PC-9 (cell line): ENCODE measurements at regions not wholly inside any gene's neighbourhood (a gene's known extent, or its start where the extent isn't known, plus 50 kb on each side); places are given as distances from the start of the nearest gene placed in this dataset.

ENCODE experiments used
- BruUV-seq: library from RNA; stranded (reverse); fragments of 400-500 nt; replicated peaks from 2 replicates; lab custom pipeline; 2021; lab: Mats Ljungman, UMichigan
- CTCF ChIA-PET: fragments of 300-600 bp; sonication (Branson Sonifier 250); formaldehyde crosslinking; loops from one replicate; lab custom pipeline; 2022; ENCODE audit warnings: antibody characterized with exemption; lab: Charles Lee
- POLR2A ChIA-PET: fragments of 300-600 bp; sonication (Branson Sonifier 250); formaldehyde crosslinking; loops from one replicate; lab custom pipeline; 2022; ENCODE audit warnings: antibody characterized with exemption; ENCODE audit not compliant: unreplicated experiment; lab: Charles Lee
- DNase-seq, 2 experiments: peaks; one replicate each; pipeline versions ENCODE4 v3.0.0 to v3.0.0-alpha.2; 2015 to 2022; ENCODE audit warnings: mixed read lengths in 1 of 2
- H2AFZ ChIP-seq: fragments of 200-600 bp; sonication (generic); 2 replicates; pipeline ENCODE4 v1.8.1; 2017; ENCODE audit warnings: antibody characterized with exemption
- H3F3A ChIP-seq: fragments of 200-600 bp; sonication (generic); 2 replicates; pipeline ENCODE4 v1.8.1; 2017; ENCODE audit warnings: antibody characterized with exemption, mild to moderate bottlenecking, low read depth; ENCODE audit not compliant: insufficient read depth
- H3K27ac ChIP-seq: fragments of 200-600 bp; sonication (generic); 2 replicates; pipeline ENCODE4 v1.6.1; 2016; ENCODE audit warnings: mixed run types
- H3K27me3 ChIP-seq: fragments of 200-600 bp; sonication (generic); 2 replicates; pipeline ENCODE4 v1.6.1; 2016; ENCODE audit warnings: low read depth, mixed run types; ENCODE audit not compliant: insufficient read depth
- H3K36me3 ChIP-seq: fragments of 200-600 bp; sonication (generic); 2 replicates; pipeline ENCODE4 v1.6.1; 2016; ENCODE audit warnings: low read depth, mixed run types
- H3K4me1 ChIP-seq: fragments of 200-600 bp; sonication (generic); replicated peaks from 2 replicates; pipeline ENCODE4 v1.6.1; 2016; ENCODE audit warnings: mixed run types; ENCODE audit not compliant: insufficient read depth
- H3K4me2 ChIP-seq: fragments of 200-600 bp; sonication (generic); 2 replicates; pipeline ENCODE4 v1.6.1; 2017; ENCODE audit warnings: mixed run types
- H3K4me3 ChIP-seq: fragments of 200-600 bp; sonication (generic); 2 replicates; pipeline ENCODE4 v1.6.1; 2016; ENCODE audit warnings: mixed run types
- H3K79me2 ChIP-seq: fragments of 200-600 bp; sonication (generic); 2 replicates; pipeline ENCODE4 v1.6.1; 2017; ENCODE audit warnings: low read depth, mixed run types
- H3K9me2 ChIP-seq: fragments of 200-600 bp; sonication (generic); 2 replicates; pipeline ENCODE4 v1.8.1; 2017; ENCODE audit warnings: mild to moderate bottlenecking; ENCODE audit not compliant: insufficient read depth
- H3K9me3 ChIP-seq: fragments of 200-600 bp; sonication (generic); 2 replicates; pipeline ENCODE4 v1.8.1; 2016; ENCODE audit warnings: low read depth; ENCODE audit not compliant: insufficient read depth
- H4K20me1 ChIP-seq: fragments of 200-600 bp; sonication (generic); 2 replicates; pipeline ENCODE4 v1.8.1; 2017; ENCODE audit not compliant: insufficient read depth
- EZH2 ChIP-seq: fragments of 200-600 bp; sonication (generic); IDR thresholded peaks from 2 replicates; pipeline ENCODE4 v1.8.0; 2017; ENCODE audit warnings: antibody characterized with exemption, low read depth
- intact Hi-C: fragments of 100-400 bp; cut with micrococcal nuclease; formaldehyde crosslinking; loops from one replicate; pipeline ENCODE4 v1.10.0; 2022; ENCODE audit not compliant: unreplicated experiment
- TF ChIP-seq, protein P1 (sequence below): fragments of 200-600 bp; sonication (generic); conservative IDR thresholded peaks from 2 replicates; pipeline ENCODE4 v1.6.1; 2017; ENCODE audit warnings: mixed run types, antibody characterized with exemption, mild to moderate bottlenecking, moderate library complexity

DNA sequence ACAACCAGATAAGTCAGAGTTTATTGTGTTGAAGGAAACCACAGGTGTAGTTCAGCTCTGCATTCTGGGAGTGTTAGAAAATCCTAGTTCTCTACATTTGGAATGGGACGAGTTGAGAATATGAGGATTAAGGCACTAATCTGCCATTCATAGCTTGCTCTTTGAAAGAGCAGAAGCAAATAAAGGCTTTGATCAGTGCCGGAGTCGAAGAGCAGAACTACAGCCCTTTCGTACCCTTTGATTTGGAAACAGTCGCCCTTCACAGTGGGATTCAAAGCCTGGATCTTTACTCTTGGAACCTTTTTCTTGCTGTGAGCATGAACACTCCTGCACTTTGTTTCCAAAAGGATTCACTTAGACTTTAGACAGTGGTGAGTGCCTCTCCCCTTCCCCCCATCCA, 523.9 kb upstream of the POU3F2 start:
- H3K9me2 ChIP-seq = no peaks in the 10 kb centered on the region
- no peaks in the 10 kb centered on the region for H3K36me3 ChIP-seq
- no peaks in the 10 kb centered on the region for H3K4me1 ChIP-seq
- no peaks in the 10 kb centered on the region for H3K9me3 ChIP-seq
- no peak overlapping the region for H3K4me3 ChIP-seq
- H3K27ac ChIP-seq = no peak overlapping the region
- ChIA-PET POLR2A (no interaction called here), CTCF (no interaction called here)
- no peak for DNase-seq
- H3K4me2 ChIP-seq = no peak overlapping the region
- H3K79me2 ChIP-seq = no peaks in the 10 kb centered on the region
- TF ChIP-seq EZH2 = no peak
- TF ChIP-seq, protein P1, sequence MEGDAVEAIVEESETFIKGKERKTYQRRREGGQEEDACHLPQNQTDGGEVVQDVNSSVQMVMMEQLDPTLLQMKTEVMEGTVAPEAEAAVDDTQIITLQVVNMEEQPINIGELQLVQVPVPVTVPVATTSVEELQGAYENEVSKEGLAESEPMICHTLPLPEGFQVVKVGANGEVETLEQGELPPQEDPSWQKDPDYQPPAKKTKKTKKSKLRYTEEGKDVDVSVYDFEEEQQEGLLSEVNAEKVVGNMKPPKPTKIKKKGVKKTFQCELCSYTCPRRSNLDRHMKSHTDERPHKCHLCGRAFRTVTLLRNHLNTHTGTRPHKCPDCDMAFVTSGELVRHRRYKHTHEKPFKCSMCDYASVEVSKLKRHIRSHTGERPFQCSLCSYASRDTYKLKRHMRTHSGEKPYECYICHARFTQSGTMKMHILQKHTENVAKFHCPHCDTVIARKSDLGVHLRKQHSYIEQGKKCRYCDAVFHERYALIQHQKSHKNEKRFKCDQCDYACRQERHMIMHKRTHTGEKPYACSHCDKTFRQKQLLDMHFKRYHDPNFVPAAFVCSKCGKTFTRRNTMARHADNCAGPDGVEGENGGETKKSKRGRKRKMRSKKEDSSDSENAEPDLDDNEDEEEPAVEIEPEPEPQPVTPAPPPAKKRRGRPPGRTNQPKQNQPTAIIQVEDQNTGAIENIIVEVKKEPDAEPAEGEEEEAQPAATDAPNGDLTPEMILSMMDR = no peak
- no TSS peak for BruUV-seq
- no peaks in the 10 kb centered on the region for H3K27me3 ChIP-seq
- no peak overlapping the region for H2AFZ ChIP-seq
- H4K20me1 ChIP-seq = 0 out of 2 replicates have a peak, but pooled peaks cover 3% of the 10 kb centered on the region
- H3F3A ChIP-seq = no peaks in the 10 kb centered on the region
- intact Hi-C loops = no loop called here

DNA sequence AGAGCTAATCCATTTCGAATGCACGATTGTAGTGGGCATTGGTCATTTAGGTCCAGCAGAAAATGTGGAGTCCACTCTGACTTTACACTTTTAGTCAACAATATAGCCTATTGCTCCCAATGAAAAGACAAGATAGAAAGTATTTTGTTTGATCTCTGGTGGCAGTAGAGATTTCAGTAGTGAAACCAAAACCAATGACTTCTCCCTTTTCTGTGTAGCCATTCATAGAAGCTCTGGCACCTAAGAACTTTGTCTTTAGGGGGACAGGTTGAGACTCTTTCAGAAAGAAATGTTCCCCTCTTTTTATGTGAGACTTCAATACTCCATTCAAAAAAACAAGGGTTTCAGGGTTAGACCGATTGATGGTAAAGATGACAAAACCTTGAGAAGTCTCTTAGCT, 510.8 kb upstream of the POU3F2 start:
- TF ChIP-seq EZH2 = no peak
- TF ChIP-seq, protein P1 = no peak
- Histone ChIP-seq H3K27ac (no peak overlapping the region), H3K4me2 (no peak overlapping the region), H3K9me2 (no peaks in the 10 kb centered on the region), H2AFZ (no peak overlapping the region), H4K20me1 (no peaks in the 10 kb centered on the region), H3K79me2 (no peaks in the 10 kb centered on the region), H3K4me1 (no peaks in the 10 kb centered on the region), H3K9me3 (no peaks in the 10 kb centered on the region), H3K4me3 (no peak overlapping the region), H3F3A (no peaks in the 10 kb centered on the region), H3K36me3 (no peaks in the 10 kb centered on the region), H3K27me3 (no peaks in the 10 kb centered on the region)
- POLR2A ChIA-PET = no interaction called here
- intact Hi-C loops = no loop called here
- no peak for DNase-seq
- no TSS peak for BruUV-seq
- CTCF ChIA-PET = no interaction called here

DNA sequence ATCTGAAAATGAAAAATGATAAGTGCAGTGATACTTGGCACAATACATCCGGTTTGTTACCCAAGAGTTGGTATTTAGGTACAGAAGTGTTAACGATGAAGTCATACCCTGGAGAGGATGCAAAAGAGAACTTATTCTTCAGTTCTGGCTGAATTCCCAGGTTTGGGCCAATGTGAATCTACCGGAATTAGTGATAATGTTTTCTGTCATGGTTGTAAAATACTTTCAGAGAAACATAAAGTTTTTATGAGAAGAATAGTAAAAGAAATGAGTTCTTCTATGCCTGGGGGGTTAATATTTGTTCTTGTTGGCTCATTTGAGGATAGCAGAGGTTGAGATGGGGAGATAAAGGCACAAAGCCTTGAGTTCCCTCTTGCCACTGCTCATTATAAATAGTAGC, 509.9 kb upstream of the POU3F2 start:
- intact Hi-C loops = no loop called here
- TF ChIP-seq EZH2 = no peak
- TF ChIP-seq, protein P1 = no peak

More for the DNA sequence above, 509.9 kb upstream of the POU3F2 start:
- H3K4me1 ChIP-seq = no peaks in the 10 kb centered on the region
- H3K9me3 ChIP-seq = no peaks in the 10 kb centered on the region
- no peak overlapping the region for H3K4me3 ChIP-seq
- H3K4me2 ChIP-seq = no peak overlapping the region
- no peak for DNase-seq
- no peaks in the 10 kb centered on the region for H3K79me2 ChIP-seq
- no peaks in the 10 kb centered on the region for H3F3A ChIP-seq
- ChIA-PET POLR2A (no interaction called here), CTCF (no interaction called here)
- no peaks in the 10 kb centered on the region for H3K9me2 ChIP-seq
- H3K27me3 ChIP-seq = no peaks in the 10 kb centered on the region
- no peaks in the 10 kb centered on the region for H3K36me3 ChIP-seq
- H4K20me1 ChIP-seq = no peaks in the 10 kb centered on the region
- H3K27ac ChIP-seq = no peak overlapping the region
- no TSS peak for BruUV-seq
- H2AFZ ChIP-seq = no peak overlapping the region
